ENCODE measurements at regions not wholly inside any gene's neighbourhood (a gene's known extent, or its start where the extent isn't known, plus 50 kb on each side); places are given as distances from the start of the nearest gene placed in this dataset.

GRCh38 chr2:39603436-39603835 is 62.3 kb upstream of the TMEM178A start:
- BruUV-seq (replicated peaks): no TSS peak
- Histone ChIP-seq H3K27ac (ENCODE audit: control insufficient read depth, insufficient read depth) (no peak overlapping the region), H2AFZ (ENCODE audit: control insufficient read depth, low read depth, low read length) (no peak overlapping the region), H3K4me2 (ENCODE audit: control insufficient read depth, insufficient read depth) (no peak overlapping the region), H3K27me3 (replicated peaks in 1 of 2; ENCODE audit: control insufficient read depth in 2 of 2, insufficient read depth in 2 of 2, low read length in 1 of 2) (no peaks in the 10 kb centered on the region; a peak in 2 of 4 replicates), H3K36me3 (ENCODE audit: control insufficient read depth in 2 of 2, insufficient read depth in 2 of 2, low read length in 1 of 2) (no peaks in the 10 kb centered on the region), H3K79me2 (ENCODE audit: control insufficient read depth, insufficient read depth, low read length) (no peaks in the 10 kb centered on the region), H4K20me1 (ENCODE audit: control insufficient read depth, insufficient read depth) (no peaks in the 10 kb centered on the region), H3K9ac (ENCODE audit: control insufficient read depth, insufficient read depth, low read length) (no peak overlapping the region), H3K4me3 (no peak overlapping the region), H3K9me3 (replicated peaks; ENCODE audit: control insufficient read depth, insufficient read depth, low read length) (no peaks in the 10 kb centered on the region), H3K4me1 (ENCODE audit: control insufficient read depth, insufficient read depth, low read length) (no peaks in the 10 kb centered on the region)
- POLR2A ChIA-PET: no interaction called here
- in situ Hi-C loops (cut with MboI): no loop called here
- TF ChIP-seq EP300 (IDR thresholded peaks at IDR 0.05; ENCODE audit: borderline replicate concordance in 1 of 2, control insufficient read depth in 1 of 2, low read depth in 2 of 2, low read length in 2 of 2) (no peak), PAX8 (IDR thresholded peaks at IDR 0.05) (no peak), ZNF592 (IDR thresholded peaks at IDR 0.05) (no peak)
- TF ChIP-seq, protein P1, sequence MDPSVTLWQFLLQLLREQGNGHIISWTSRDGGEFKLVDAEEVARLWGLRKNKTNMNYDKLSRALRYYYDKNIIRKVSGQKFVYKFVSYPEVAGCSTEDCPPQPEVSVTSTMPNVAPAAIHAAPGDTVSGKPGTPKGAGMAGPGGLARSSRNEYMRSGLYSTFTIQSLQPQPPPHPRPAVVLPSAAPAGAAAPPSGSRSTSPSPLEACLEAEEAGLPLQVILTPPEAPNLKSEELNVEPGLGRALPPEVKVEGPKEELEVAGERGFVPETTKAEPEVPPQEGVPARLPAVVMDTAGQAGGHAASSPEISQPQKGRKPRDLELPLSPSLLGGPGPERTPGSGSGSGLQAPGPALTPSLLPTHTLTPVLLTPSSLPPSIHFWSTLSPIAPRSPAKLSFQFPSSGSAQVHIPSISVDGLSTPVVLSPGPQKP (IDR thresholded peaks at IDR 0.05; ENCODE audit: low read depth, low read length): no peak
- RAD21 ChIA-PET (ENCODE audit: unreplicated experiment): no interaction called here
- WGBS (ENCODE audit: insufficient coverage, insufficient replicate concordance, low lambda C conversion rate, missing lambda C conversion rate): 0% methylated on average over 2 of the region's 2 CpGs
- ATAC-seq (no peak), DNase-seq (ENCODE audit: low read depth, low spot score) (no peak), FAIRE-seq (no peak)
- SMC1A ChIA-PET (ENCODE audit: uncharacterized antibody, unreplicated experiment): interaction anchor here (1.2 kb wide), 1 partner anchor 15 kb away, joined by 3 read pairs; no protein-coding TSS in a partner anchor
- CTCF ChIA-PET: interaction anchor here (1.7 kb wide), 1 partner anchor 27 kb away, joined by 3 read pairs; no protein-coding TSS in a partner anchor
- intact Hi-C loops (cut with micrococcal nuclease; ENCODE audit: unreplicated experiment): no loop called here
